ENCODE measurements at regions not wholly inside any gene's neighbourhood (a gene's known extent, or its start where the extent isn't known, plus 50 kb on each side); places are given as distances from the start of the nearest gene placed in this dataset.

DNA sequence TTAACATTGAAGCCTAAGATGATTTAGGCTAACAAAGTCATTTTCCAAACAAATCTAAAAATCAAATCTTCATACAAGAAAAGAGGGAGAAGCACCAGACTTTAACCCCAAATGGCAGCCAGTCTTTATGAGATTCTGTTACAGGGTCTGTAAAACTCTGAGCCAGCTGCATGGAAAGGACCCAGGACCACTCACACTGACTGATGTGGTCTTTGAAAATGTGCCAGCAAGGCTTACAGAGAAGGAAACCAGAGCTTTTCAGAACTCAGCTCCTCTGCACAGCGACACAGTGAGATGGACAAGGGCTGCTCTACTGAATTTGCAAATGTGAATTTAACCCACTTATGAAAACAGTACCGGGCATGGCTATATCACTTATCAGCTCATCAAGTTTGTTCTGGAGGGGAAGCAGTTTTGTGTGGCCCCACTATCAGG, 98.8 kb upstream of the SERP2 start:
- no peaks in the 10 kb centered on the region for H3K27me3 Mint-ChIP-seq (ENCODE audit: low read depth)
- no peaks in the 10 kb centered on the region for H3K36me3 Mint-ChIP-seq (ENCODE audit: low read depth)
- no peak overlapping the region for H3K27ac Mint-ChIP-seq (ENCODE audit: unreplicated experiment)
- peaks cover 11% of the 10 kb centered on the region for H3K4me1 Mint-ChIP-seq
- no peaks in the 10 kb centered on the region for H3K9me3 Mint-ChIP-seq
- H3K4me3 Mint-ChIP-seq, result no peak overlapping the region
- no peak for DNase-seq (ENCODE audit: low read depth, low spot score)
- TF ChIP-seq, protein P1, sequence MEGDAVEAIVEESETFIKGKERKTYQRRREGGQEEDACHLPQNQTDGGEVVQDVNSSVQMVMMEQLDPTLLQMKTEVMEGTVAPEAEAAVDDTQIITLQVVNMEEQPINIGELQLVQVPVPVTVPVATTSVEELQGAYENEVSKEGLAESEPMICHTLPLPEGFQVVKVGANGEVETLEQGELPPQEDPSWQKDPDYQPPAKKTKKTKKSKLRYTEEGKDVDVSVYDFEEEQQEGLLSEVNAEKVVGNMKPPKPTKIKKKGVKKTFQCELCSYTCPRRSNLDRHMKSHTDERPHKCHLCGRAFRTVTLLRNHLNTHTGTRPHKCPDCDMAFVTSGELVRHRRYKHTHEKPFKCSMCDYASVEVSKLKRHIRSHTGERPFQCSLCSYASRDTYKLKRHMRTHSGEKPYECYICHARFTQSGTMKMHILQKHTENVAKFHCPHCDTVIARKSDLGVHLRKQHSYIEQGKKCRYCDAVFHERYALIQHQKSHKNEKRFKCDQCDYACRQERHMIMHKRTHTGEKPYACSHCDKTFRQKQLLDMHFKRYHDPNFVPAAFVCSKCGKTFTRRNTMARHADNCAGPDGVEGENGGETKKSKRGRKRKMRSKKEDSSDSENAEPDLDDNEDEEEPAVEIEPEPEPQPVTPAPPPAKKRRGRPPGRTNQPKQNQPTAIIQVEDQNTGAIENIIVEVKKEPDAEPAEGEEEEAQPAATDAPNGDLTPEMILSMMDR (conservative IDR thresholded peaks at IDR 0.05), result no peak

DNA sequence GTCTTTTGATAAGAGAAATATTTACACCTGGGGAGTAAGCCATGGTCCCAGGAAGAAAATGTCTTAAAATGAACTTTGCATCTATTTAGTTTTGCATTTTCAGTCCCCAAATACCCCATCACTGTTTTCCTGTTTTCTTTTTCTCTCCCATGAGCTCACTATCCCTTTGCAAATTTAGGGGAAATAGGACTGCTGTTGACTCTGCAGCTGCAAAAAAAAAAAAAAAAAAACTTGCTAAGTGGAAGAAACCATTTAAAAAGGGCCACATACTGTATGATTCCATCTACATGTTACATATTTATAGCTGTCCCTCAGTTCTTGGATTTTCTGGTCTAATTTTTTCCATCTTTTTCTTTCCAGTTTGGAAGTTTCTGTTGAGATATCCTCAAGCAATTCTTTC, 98.2 kb upstream of the SERP2 start:
- DNase-seq (ENCODE audit: low read depth, low spot score), result no peak
- H3K4me1 Mint-ChIP-seq, result peaks cover 6% of the 10 kb centered on the region

GRCh38 chr13:44276061-44276460, 97.6 kb upstream of the SERP2 start:
- TF ChIP-seq, protein P1 (conservative IDR thresholded peaks at IDR 0.05), result no peak
- no peaks in the 10 kb centered on the region for H3K36me3 Mint-ChIP-seq (ENCODE audit: low read depth)
- no peak overlapping the region for H3K4me3 Mint-ChIP-seq
- H3K4me1 Mint-ChIP-seq, result peaks cover 2% of the 10 kb centered on the region
- H3K27ac Mint-ChIP-seq (ENCODE audit: unreplicated experiment), result no peak overlapping the region
- no peaks in the 10 kb centered on the region for H3K9me3 Mint-ChIP-seq
- no peaks in the 10 kb centered on the region for H3K27me3 Mint-ChIP-seq (ENCODE audit: low read depth)
- DNase-seq (ENCODE audit: low read depth, low spot score), result no peak

More for the DNA sequence above, 98.2 kb upstream of the SERP2 start:
- Mint-ChIP-seq H3K36me3 (ENCODE audit: low read depth) (no peaks in the 10 kb centered on the region), H3K27ac (ENCODE audit: unreplicated experiment) (peak overlapping the region; percentile 57), H3K9me3 (no peaks in the 10 kb centered on the region), H3K4me3 (no peak overlapping the region), H3K27me3 (ENCODE audit: low read depth) (no peaks in the 10 kb centered on the region)
- TF ChIP-seq, protein P1 (conservative IDR thresholded peaks at IDR 0.05), result no peak

DNA sequence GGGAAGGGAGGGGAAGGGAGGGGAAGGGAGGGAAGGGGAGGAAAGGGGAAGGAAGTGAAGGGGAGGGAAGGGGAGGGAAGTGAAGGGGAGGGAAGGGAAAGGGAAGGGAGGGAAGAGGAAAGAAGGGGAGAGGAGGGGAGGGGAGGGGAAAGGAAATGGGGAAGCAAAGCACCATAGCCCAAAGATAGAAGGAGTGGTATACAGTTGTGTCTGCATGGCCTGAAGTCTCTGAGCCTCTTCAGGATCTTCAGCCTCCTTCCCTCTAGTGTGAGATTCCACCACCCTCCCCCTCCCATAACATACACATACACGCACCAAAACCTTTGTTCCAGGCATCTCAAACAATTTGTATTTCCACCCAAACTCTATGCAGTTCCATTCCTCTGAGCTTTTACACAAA, 96.2 kb upstream of the SERP2 start:
- H3K9me3 Mint-ChIP-seq, result no peaks in the 10 kb centered on the region
- no peaks in the 10 kb centered on the region for H3K4me1 Mint-ChIP-seq
- no peak for DNase-seq (ENCODE audit: low read depth, low spot score)
- H3K27me3 Mint-ChIP-seq (ENCODE audit: low read depth), result no peaks in the 10 kb centered on the region
- no peak overlapping the region for H3K27ac Mint-ChIP-seq (ENCODE audit: unreplicated experiment)
- H3K36me3 Mint-ChIP-seq (ENCODE audit: low read depth), result no peaks in the 10 kb centered on the region
- H3K4me3 Mint-ChIP-seq, result no peak overlapping the region
- TF ChIP-seq, protein P1 (conservative IDR thresholded peaks at IDR 0.05), result no peak

DNA sequence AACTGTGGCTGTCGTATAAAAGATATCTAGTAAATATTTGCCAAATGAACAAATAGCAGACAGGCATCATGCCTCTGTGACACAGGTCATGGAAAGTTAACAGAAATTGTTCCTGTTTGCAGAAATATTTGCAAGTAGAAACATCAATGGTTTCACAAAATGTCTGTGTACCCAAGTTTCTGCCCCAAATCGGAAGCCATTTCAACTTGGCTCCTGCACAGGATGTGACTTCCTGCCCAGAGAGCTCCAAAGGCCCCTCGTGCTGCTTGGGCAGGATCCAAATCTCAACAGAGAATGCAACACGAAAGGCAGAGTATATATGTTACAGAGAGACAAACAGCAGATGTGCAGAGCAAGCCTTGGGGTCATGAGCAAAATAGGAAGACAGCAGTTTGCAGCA, 95.5 kb upstream of the SERP2 start:
- no peak overlapping the region for H3K4me3 Mint-ChIP-seq
- H3K27me3 Mint-ChIP-seq (ENCODE audit: low read depth), result no peaks in the 10 kb centered on the region
- DNase-seq (ENCODE audit: low read depth, low spot score), result no peak
- no peaks in the 10 kb centered on the region for H3K36me3 Mint-ChIP-seq (ENCODE audit: low read depth)
- no peaks in the 10 kb centered on the region for H3K9me3 Mint-ChIP-seq
- no peaks in the 10 kb centered on the region for H3K4me1 Mint-ChIP-seq
- TF ChIP-seq, protein P1 (conservative IDR thresholded peaks at IDR 0.05), result no peak
- no peak overlapping the region for H3K27ac Mint-ChIP-seq (ENCODE audit: unreplicated experiment)

DNA sequence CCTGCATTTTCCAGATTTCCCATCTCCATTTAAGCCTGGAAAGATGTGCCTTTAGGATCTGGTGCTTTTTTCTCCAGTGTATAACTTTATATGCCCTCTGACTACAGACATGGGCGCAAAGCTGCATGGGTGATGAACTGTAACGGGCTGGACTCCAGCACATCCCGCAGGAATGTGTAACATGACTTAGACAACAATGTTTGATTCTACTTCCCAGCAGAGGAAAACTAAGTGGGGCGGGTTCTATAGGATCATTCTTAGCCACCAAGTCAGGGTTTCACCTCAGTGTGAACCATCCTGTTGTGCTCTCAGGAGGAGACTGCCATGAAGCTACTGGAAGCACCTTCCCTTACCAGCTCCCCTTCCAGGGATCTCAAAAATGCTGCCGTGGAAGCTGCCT, 93.2 kb upstream of the SERP2 start:
- DNase-seq (ENCODE audit: low read depth, low spot score), result no peak
- Mint-ChIP-seq H3K27ac (ENCODE audit: unreplicated experiment) (no peak overlapping the region), H3K9me3 (peaks cover 4% of the 10 kb centered on the region), H3K4me3 (no peak overlapping the region), H3K27me3 (ENCODE audit: low read depth) (no peaks in the 10 kb centered on the region), H3K4me1 (no peaks in the 10 kb centered on the region), H3K36me3 (ENCODE audit: low read depth) (no peaks in the 10 kb centered on the region)
- TF ChIP-seq, protein P1 (conservative IDR thresholded peaks at IDR 0.05), result no peak
